NOMO-1 treated with DMSO at 0.1 percent for 48 hours (cell line): ENCODE measurements at regions not wholly inside any gene's neighbourhood (a gene's known extent, or its start where the extent isn't known, plus 50 kb on each side); places are given as distances from the start of the nearest gene placed in this dataset.

ENCODE experiments used
- DNase-seq: peaks from one replicate; lab custom pipeline; 2025; ENCODE audit not compliant: unreplicated experiment; lab: John Stamatoyannopoulos, UW

DNA sequence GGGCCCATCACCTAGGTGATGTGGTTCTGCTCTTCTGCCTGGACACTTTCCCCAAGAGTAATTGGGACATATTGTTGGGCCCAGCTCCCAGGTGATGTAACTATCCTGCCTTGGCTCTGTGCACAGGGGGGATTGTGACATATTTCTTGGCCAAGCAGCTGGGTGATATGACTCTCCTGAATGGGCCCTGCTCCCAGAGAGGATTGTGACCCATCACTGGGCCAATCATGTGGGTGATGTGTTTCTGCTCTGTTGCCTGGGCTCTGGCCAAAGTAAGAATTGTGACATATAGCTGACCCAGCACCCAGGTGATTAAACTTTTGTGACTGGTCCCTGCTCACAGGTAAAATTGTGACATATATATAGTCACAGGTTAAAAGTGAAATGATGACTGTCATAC, 1904.9 kb downstream of the TP53TG3F start:
- DNase-seq = no peak

DNA sequence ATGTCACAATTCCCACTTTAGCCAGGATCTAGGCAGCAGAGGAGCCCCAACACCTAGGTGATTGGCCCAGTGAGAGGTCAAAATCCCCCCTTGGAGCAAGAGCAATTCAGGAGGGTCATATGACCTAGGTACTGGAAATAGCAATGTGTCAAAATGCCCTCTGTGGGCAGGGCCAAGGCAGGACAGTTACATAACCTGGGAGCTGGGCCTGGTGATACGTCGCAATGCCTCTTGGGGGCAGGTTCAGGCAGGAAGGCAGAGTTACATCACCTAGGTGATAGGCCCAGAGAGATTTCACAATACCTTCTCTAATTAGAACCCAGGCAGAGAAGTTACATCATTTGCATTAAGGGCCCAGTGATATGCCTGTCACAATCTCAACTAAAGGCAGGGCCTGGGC, 1906.3 kb downstream of the TP53TG3F start:
- DNase-seq = no peak

DNA sequence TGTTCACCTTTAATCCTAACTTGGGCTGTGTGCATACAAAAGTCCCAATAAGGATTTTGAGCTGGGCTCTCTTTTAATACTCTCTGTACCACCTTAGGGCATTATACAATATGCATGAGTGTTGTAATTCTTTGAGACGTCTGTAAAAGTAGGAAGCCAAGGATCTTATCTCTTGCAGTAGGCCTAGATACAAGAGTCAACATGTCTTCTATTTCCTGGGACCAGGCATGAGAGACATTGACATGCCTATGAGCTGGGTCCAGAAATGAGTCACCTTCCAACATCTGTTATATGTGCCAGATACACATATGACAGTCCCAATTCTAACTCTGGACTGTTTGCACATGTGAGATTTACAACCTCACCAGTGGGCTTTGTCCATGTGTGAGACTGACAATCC, 1911.2 kb downstream of the TP53TG3F start:
- no peak for DNase-seq

DNA sequence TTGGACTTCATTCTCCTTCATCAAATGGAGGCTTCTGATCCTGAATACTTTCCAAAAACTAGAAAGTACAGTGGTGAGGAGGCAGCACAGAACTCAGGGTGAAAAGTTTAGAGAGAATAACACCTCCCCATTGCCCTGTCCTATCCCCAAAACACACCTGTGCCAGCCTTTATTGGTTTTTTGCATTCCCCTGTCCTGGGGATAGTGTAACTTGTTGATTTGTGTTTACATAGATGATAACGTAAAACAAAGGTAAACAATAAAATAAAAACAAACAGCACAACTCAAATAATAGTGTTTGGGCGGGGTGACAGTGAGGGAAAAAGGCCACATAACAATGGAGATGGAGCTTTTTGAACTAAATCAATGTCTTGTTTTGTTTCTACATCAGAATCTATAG, 1917.7 kb downstream of the TP53TG3F start:
- no peak for DNase-seq

DNA sequence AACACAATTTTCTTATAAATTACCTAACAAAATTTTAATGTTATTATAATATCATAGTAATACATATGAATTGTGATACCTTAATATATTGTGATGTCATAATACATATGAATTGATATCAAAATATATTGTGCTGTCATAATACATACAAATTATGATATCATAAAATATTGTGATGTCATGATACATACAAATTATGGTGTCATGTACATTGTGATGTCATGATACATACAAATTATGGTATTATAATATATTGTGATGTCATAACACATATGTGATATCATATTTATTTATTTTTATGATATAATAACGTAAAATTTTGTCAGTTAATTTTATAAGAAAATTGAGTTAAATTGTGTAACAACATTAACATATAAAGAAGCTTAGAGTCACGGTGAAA, 1927.2 kb downstream of the TP53TG3F start:
- no peak for DNase-seq

DNA sequence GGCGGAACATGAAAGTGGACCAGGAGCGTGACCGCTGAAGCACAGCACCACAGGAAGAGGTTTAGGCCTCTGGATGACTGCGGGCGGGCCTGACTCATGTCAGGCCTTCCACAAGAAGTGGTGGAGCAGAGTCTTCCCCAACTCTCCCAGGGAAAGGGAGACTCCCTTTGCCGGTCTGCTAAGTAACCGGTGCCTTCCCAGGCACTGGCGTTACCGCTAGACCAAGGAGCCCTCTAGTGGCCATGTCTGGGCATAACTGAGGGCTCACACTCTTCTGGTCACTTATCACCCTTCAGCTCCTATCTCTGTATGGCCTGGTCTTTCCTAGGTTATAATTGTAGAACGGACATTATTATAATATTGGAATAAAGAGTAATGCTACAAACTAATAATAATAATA, 1931.9 kb downstream of the TP53TG3F start:
- DNase-seq = peak; percentile 25

DNA sequence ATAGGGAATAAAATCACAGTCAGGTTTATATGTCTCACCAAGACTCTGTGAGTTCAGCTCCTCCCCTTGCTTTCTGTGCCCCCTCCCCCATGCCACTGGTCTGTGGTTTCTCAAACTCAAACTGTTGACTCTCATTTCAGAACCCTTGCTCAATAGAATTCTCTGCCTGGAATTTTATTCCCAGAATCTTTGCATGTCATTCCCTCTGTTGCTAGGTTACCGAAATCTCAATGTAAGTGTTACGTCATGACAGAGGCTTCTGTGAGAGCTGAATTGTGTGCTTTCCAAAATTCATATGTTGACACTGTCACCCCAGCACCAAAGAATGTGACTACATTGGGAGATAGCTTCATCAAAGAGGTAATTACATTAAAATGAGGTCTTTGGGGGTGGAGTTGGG, 1938.8 kb downstream of the TP53TG3F start:
- no peak for DNase-seq

DNA sequence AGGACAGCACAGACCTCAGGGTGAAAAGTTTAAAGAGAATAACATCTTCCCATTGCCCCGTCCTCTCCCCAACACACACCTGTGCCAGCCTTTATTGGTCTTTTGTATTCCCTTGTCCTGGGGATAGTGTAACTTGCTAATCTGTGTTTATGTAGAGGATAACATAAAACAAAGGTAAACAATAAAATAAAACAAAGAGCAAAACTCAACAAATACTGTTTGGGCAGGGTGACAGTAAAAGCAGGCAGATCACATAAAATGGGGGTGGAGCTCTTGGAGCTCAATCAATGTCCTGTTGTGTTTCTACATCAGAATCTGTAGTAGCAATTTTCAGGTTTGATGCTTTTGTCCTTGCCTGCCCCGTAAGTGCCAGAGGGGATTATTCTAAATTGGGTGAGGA, 1939.7 kb downstream of the TP53TG3F start:
- no peak for DNase-seq

DNA sequence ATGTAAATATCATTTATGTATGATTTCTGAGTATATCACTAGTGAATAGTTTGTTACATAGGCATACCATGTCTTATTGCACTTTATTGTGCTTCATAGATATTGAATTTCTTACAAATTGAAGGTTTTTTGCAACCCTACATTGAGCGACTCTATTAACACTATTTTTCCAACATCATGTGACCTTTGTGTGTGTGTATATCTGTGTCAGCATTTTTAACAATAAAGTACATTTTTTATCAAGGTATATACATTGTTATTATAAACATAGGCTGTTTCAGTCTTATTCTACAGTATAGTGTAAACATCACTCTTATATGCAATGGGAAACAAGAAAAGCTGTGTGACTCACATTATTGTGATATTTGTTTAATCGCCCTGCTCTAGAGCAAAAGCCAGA, 1944.9 kb downstream of the TP53TG3F start:
- DNase-seq = no peak

DNA sequence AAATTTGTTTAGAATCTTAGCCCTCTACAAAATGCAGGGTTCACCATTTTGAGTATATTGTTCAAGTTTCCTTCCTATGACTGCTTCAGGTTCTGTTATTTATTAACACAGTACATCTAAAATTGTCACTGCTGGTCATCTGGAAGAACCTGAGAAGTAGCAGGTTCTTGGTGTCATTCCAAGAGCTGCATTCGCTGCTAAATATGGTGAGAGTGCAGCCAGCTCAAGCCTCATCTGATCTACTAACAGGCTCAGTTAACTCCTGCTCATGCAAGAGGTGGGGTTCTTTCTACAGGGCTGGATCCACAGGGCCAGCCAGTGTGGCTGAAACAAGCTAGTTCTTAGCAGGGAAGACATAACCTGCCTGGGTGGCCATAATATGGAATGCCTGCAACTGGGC, 1946.1 kb downstream of the TP53TG3F start:
- no peak for DNase-seq

DNA sequence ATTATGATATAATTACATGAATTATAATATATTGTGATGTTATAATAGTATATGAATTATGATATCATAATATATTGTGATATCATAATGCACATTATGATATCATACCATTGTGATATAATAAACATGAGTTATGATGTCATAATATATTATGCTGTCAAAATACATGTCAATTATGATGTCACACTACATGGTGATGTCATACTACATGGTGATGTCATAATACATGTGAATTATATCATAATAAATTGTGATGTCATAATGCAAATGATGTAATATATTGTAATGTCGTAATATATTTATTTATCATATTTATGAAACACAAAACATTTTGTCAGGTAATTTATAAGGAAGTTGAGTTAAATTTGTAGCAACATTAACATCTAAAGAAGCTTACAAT, 1950.1 kb downstream of the TP53TG3F start:
- DNase-seq = no peak

DNA sequence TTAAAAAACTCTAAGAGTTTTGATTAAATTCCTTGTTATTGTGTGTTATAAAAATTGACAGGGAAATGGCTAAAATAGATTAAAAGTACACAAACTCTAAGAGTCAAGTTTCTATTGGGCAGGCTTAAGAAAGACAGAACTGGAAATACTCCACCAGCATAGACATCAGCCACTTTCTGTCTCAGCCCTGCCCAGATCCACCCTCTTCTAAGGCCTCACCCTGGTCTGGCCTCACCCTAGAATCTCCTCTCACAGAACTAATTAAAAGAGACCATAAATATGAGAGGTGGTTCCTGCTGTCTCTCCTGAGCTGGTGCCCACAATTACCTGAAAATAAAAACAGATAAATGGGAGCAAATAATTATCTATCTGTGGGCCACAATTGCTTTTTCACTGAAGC, 1951.0 kb downstream of the TP53TG3F start:
- no peak for DNase-seq

DNA sequence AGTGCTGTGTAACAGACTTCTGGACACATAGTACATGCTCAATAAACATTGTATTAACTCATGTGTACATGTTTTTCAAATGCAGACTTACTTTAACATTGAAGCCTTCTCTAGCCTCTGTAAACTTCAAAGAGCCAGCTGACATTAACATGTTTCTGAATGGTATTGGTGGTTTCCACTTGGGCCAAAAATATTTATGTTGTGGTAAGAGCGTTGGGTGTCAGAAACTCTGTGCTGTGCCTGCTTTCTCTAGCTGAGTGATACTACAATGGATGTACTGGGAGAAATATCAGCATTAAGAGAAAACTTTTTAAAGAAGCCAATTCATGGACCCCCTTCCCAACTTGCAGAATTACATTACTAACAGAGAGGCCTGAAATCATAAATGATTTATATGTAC, 1951.7 kb downstream of the TP53TG3F start:
- no peak for DNase-seq

DNA sequence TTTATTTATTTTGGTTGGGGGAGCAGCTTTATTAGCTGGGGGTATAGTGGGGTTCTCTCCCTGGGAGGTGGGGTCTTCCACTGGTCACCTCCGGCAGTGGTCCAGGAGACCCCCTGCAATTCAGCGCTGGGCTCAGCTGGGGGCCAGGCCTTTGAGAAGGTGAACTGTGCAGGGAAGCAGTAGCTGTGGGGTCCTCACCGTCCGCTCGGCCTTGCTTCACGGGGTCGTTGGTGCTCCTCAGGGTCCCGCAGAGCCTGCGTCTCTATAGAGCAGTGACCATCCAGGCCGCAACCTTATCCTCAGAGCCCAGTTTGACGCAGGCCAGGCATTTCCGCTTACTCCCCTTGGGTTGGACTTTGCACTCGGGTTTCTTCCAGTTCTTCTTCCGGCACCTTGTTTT, 1954.7 kb downstream of the TP53TG3F start:
- DNase-seq = no peak

DNA sequence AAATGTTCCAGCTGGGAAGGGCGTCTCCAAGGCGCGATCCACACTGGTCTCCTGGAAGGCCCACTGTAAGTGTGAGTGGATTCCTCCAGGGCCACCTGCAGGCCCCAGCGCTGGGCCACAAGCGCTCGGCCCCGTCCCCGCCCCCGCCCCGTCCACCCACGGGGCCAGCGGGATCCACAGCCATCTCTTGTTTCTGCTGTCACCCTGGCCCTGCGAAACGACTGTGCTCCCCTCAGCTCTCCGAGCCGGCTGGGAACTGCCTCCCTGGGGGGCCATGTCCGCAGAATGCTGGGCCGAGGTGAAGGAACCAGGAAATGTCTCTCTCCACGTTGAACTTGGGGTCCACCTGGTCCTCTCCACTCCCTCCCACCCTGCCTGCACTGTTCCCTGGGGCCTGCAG, 1955.2 kb downstream of the TP53TG3F start:
- no peak for DNase-seq

DNA sequence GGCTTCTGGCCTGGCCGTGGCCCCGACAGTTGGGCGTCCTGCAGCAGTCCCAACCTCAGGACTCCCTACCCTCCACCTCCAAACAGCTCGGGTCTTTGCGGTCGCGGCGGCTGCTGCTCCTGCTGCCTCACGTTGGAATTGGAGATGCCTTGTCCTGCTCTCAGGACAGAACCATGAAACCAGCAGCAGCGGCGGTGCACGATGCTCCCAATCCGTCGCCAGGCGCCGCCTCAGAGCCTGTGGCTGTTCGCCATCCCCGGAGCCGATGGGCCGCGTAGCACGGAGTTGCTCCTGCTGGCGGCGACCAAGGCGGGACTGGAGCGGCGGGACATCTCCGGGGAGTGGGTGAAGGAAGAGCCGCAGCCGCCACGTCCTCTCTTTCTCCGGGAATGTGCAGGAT, 1965.9 kb downstream of the TP53TG3F start:
- no peak for DNase-seq

DNA sequence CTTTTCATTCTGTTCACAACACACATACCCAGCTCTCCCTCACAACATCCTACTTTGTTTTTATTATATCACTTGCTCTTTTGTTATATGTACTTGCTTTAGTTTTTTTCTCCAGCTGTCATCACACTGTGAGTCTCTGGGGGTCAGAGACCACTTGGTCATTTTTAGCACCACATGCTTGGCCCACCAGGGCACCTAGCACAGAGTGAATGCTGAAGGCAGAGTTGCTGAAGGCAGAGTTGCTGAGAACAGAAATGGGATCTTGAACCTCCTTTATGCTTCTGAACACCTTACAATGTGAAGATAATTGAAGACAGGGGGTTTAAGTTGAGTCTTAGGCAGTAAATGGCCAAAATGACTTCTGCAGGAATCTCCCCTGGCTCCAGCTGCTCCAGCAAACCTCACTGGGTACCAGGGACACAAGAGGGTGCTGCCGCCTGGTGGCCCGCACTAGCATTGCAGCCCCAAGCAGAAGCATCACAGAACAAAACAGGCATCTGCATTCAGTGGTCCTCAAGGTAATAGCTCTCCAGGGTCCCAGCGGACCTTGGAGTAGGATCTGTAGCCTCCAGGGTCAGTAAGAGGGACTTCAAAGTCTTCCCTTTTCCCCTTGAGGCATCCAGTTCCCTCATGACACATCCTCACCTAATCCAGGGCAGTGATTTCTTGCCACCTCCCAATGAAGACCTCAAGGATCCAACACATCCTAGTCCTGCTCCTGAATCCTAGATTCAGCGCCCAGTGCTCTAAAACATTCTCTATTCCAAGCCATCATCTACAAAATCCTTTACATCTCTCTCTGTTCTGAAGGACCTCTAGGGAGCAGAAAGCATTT, 1972.6 kb downstream of the TP53TG3F start:
- no peak for DNase-seq

DNA sequence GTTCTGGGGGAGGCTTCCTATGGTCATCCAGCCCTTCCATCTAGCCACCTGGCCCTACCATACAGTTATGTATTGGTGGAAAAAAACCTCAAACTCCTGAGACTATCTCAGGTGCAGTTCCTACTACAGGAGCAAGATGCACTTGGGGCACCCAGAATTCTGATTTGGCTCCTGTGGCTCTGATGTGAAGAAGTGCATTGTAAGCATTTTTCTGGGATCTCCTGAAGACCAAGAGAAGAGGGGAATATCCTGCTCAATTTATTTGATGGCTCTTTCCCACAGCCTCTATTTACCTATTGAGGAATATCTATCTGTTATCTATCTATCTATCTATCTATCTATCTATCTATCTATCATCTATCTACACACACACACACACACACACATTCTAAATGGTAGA, 1981.5 kb downstream of the TP53TG3F start:
- DNase-seq = no peak

DNA sequence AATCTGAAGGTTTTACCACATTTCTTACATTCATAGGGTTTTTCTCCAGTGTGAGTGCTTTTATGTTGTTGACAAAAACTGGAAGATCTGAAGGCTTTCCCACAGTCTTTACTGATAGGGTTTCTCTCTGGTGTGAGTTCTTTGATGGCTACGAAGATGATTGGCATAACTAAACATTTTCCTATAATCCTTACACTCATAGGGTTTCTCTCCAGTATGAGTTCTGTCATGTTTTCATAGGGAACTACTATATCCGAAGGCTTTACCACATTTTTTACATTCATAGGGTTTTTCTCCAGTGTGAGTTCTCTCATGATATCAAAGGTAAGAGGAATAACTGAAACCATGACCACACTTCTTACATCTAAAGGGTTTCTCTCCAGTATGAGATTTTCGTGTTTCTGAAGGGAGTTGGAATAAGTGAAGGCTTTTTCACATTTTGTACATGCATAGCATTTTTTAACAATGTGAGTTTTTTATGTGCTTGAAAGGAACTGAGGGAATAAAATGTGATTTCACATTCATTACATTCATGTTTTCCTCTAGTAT, 1987.7 kb downstream of the TP53TG3F start:
- DNase-seq = no peak

DNA sequence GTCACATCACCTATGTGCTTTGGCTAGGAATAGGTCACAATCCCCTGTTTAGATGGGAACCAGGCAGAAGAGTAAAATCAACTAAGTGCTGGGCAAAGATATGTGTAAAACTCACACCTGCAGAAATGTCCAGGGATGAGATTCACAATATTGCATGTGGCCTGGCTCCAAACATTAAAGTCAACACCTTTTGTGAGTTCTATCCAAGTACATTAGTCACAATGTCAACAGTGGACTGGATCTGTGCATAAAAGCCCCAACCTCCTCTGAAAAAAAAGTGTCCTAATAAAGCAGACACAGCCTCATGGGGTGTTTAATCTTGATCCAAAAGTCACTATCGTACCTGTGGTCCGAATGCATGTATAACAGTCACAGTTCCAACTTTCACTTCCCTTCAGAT, 1990.3 kb downstream of the TP53TG3F start:
- DNase-seq = no peak

DNA sequence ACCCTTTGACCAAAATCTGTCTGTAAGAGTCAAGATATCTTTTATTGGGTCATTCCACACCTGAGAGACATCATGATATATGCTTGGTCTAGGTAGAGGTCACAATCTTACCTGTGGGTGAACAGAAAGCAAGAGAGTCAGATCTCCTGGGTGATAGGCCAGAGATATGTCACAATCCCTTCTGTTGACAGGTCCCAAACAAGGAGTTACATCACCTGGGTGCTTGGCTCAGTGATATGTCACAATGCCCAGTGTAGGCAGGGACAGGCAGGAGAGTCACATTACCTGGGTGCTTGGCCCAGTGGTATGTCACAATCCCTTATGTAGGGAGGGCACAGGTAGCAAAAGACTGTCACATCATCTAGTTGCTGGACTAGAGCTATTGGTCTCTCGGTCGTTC, 1991.2 kb downstream of the TP53TG3F start:
- no peak for DNase-seq

DNA sequence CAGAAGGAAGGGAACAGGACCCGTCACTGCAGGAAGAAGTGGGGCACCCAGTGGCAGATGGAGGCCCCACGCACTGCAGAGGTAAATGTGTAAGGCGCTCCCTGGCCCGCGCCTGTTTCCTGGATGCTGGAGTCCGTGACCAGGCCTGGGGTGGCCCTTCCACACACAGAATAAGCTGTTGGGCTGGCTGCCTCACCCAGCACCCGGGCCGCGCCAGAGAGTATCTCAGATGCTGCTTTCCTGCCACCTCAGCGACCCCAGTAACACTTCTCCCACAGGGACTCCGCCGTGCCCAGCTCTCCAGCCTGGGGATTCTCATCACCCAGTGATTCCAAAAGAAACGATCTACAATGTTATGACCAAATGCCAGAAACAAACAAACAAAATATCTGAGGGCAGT, 1993.1 kb downstream of the TP53TG3F start:
- no peak for DNase-seq

DNA sequence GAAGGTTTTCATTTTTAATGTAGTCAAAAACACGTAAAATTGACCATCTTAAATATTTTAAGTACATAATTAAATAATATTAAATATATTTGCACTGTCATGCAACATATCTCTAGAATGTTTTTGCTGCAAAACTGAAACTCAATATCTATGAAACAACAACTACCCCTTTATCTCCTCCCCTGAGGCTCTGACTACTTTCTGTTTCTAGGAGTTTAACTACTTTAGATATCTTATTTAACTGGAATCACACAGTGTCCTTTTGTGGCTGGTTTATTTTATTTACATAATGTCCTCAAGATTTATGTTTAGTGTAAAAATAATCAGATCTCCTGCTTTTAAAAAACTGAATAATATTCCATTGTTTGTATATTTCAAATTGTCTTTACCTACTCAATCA, 2003.9 kb downstream of the TP53TG3F start:
- DNase-seq = no peak
